HEK293T (cell line): ENCODE measurements at regions not wholly inside any gene's neighbourhood (a gene's known extent, or its start where the extent isn't known, plus 50 kb on each side); places are given as distances from the start of the nearest gene placed in this dataset.

Experiments used
- ARNT ChIP-seq: fragments of 450-650 bp; IDR thresholded peaks from 2 replicates; pipeline ENCODE4 v1.6.1; 2017; ENCODE audit warnings: mild to moderate bottlenecking
- BHLHE40 ChIP-seq: fragments of 450-650 bp; IDR thresholded peaks from 2 replicates; pipeline ENCODE4 v1.6.1; 2016; ENCODE audit warnings: mild to moderate bottlenecking, moderate library complexity, borderline replicate concordance
- ELF4 ChIP-seq: fragments of 450-650 bp; IDR thresholded peaks from 2 replicates; pipeline ENCODE4 v1.6.1; 2017; ENCODE audit warnings: antibody characterized with exemption
- FOXA1 ChIP-seq: fragments of 450-650 bp; IDR thresholded peaks from 2 replicates; pipeline ENCODE4 v1.6.1; 2016; ENCODE audit warnings: mild to moderate bottlenecking
- FOXM1 ChIP-seq: fragments of 450-650 bp; IDR thresholded peaks from 2 replicates; pipeline ENCODE4 v1.6.1; 2017; ENCODE audit warnings: mild to moderate bottlenecking, borderline replicate concordance
- HDGF ChIP-seq: fragments of 450-650 bp; IDR thresholded peaks from 2 replicates; pipeline ENCODE4 v1.6.1; 2017; ENCODE audit warnings: antibody characterized with exemption, borderline replicate concordance
- NFRKB ChIP-seq: fragments of 450-650 bp; IDR thresholded peaks from 2 replicates; pipeline ENCODE4 v1.6.1; 2016; ENCODE audit warnings: mild to moderate bottlenecking, moderate library complexity
- SP1 ChIP-seq: fragments of 450-650 bp; IDR thresholded peaks from 2 replicates; pipeline ENCODE4 v1.6.1; 2017
- SUZ12 ChIP-seq: fragments of 450-650 bp; IDR thresholded peaks from 2 replicates; pipeline ENCODE4 v1.6.1; 2016; ENCODE audit warnings: mild to moderate bottlenecking
- TARDBP ChIP-seq: fragments of 450-650 bp; IDR thresholded peaks from 2 replicates; pipeline ENCODE4 v1.6.1; 2016
- ZNF384 ChIP-seq: fragments of 450-650 bp; IDR thresholded peaks from 2 replicates; pipeline ENCODE4 v1.6.1; 2016
- TF ChIP-seq, protein P1 (sequence below): fragments of 450-650 bp; IDR thresholded peaks from 2 replicates; pipeline ENCODE4 v1.6.1; 2016

DNA sequence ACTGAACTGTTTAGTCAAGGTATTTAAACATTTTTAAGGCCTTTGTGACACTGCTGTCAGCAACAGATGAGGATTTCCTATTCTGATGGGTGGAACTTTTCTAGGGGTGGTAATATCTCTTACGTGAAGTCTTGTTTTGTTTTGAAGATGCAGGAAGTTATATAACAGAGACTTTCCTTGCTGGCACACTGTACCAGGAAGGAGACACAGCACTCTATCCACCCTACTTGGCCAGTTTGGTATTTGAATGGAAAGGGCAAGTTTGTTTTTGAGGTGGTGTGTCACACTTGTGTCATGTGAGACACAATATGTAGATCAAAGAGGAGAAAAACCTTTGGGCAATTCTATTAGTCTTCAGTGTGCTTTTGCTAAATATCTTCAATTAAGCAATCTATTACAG, 51.6 kb upstream of the SRP54 start:
- TF ChIP-seq HDGF = no peak
- no peak for TF ChIP-seq FOXA1
- TF ChIP-seq FOXM1 = no peak
- no peak for TF ChIP-seq SP1
- TF ChIP-seq SUZ12 = no peak
- TF ChIP-seq ZNF384 = no peak
- no peak for TF ChIP-seq BHLHE40
- TF ChIP-seq ELF4 = no peak
- TF ChIP-seq TARDBP = no peak
- TF ChIP-seq NFRKB = no peak
- TF ChIP-seq, protein P1, sequence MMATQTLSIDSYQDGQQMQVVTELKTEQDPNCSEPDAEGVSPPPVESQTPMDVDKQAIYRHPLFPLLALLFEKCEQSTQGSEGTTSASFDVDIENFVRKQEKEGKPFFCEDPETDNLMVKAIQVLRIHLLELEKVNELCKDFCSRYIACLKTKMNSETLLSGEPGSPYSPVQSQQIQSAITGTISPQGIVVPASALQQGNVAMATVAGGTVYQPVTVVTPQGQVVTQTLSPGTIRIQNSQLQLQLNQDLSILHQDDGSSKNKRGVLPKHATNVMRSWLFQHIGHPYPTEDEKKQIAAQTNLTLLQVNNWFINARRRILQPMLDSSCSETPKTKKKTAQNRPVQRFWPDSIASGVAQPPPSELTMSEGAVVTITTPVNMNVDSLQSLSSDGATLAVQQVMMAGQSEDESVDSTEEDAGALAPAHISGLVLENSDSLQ = no peak
- TF ChIP-seq ARNT = no peak
